ENCODE measurements at regions not wholly inside any gene's neighbourhood (a gene's known extent, or its start where the extent isn't known, plus 50 kb on each side); places are given as distances from the start of the nearest gene placed in this dataset.

DNA sequence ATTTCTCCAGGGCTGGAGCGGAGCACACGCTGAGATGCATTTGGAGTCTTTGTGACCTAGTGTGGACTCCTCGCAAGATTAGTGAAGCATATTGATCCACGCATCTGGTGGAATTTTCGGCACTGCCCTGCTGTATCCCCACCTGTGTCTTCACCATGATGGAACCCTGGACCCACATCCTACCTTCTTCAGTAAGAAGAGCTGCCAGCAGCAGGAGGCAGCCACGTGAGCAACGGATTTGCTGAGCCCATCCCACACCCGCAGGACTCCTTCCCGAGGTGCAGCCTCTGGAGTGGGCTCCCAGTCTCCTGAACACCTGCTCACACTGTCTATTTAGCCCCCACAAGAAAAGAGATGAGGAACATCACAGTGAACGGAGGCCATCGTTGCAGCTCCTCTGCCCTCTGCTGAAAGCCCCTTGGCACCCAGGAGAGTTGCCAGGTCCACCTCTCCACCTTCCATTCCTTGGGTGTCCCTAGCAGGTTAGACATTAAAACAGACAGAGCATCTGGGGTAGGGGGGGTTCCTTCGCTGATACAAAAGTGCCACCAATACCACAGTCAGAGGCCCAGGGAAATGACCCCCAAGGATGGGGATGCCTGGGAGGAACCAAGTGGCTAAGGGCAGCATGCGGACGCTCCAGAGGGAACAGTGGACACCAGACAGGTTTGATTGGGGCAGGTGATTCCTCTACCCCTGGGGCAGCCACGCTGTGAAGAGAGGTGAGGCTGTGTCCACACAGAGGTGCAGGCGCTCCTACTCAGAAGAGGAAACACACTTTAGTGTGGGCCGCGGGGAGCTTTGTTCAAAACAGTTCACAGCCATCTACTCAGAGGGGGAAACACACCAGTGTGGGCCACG, 302.8 kb upstream of the SALL3 start:
- no peak for ATAC-seq (ENCODE audit: low FRiP score)
- TF ChIP-seq, protein P1, sequence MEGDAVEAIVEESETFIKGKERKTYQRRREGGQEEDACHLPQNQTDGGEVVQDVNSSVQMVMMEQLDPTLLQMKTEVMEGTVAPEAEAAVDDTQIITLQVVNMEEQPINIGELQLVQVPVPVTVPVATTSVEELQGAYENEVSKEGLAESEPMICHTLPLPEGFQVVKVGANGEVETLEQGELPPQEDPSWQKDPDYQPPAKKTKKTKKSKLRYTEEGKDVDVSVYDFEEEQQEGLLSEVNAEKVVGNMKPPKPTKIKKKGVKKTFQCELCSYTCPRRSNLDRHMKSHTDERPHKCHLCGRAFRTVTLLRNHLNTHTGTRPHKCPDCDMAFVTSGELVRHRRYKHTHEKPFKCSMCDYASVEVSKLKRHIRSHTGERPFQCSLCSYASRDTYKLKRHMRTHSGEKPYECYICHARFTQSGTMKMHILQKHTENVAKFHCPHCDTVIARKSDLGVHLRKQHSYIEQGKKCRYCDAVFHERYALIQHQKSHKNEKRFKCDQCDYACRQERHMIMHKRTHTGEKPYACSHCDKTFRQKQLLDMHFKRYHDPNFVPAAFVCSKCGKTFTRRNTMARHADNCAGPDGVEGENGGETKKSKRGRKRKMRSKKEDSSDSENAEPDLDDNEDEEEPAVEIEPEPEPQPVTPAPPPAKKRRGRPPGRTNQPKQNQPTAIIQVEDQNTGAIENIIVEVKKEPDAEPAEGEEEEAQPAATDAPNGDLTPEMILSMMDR (IDR thresholded peaks at IDR 0.05) = no peak
- DNase-seq (ENCODE audit: low spot score) = no peak

DNA sequence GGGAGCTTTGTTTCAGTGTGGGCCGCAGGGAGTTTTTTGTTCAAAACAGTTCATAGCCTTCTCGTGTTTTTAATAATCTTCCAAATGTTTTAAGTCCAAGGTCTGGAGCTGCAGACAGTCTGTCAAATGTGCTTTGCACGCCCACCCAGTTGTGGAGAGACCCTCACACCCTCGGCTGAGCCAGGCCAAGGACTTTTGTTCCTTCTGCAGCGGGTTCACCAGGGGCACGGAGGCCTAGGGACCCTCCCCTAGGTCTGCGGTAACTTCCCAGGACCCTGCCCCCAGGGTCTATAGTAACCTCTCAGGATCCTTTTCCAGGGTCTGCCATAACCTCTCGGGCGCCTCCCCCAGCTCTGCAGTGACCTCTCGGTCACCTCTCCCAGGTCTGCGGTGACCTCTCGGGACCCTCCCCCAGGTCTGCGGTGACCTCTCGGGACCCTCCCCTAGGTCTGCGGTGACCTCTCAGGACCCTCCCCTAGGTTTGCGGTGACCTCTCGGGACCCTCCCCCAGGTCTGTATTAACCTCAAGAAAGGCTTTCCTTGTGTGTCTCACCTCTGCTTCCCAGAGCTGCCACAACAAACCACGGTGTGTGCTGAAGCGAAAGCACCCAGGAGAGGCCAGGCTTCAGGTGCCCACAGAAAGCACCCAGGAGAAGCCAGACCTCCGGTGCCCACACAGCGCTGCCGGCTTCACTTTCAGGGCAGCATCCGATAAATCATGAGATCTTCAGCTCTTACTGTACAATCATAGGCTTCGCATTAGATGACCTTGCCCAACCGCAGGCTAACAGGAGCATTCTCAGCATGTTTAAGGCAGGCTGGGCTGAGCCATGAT, 301.9 kb upstream of the SALL3 start:
- ATAC-seq (ENCODE audit: low FRiP score) = no peak

DNA sequence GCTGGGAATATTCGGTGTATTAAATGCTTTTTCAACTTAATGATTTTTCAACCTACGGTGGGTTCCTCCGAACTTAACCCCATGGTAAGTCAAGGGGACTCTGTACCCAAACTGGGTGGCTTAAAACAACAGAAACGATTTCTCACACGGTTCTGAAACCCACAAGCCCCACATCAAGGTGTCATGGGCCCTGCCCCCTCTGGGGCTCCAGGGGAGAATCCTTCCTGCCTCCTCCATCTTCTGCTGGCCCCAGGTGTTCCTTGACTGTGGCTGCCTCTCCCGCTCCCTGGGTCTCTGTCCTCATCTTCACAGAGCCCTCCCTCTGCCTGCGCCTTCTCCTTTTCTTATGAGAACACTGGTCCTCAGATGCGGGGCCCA, 301.3 kb upstream of the SALL3 start:
- DNase-seq (ENCODE audit: low spot score) = no peak
- TF ChIP-seq, protein P1 (IDR thresholded peaks at IDR 0.05) = no peak
- no peak for ATAC-seq (ENCODE audit: low FRiP score)

More for the DNA sequence above, 301.9 kb upstream of the SALL3 start:
- TF ChIP-seq, protein P1 (IDR thresholded peaks at IDR 0.05) = no peak
- no peak for DNase-seq (ENCODE audit: low spot score)

DNA sequence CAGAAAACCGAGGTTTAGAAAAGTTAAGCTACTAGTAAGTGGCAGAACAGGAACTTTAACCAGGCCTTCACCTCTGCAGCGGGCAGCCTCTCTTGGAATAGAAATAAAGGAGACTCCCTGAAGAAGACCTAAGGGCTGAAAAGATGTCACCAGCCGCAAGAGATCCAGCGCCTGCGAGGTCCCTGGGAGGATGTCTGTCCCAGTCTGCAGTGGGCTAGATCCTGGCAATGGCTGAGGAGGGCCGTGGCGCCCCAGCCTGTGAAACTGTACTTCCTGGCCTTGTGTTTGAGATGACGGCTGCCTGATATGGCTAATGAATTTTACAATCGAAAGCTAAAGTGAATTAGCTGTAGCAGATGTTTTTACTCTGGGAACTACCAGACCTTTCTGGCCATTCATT, 300.6 kb upstream of the SALL3 start:
- no peak for ATAC-seq (ENCODE audit: low FRiP score)
- TF ChIP-seq, protein P1 (IDR thresholded peaks at IDR 0.05) = no peak
- DNase-seq (ENCODE audit: low spot score) = no peak

DNA sequence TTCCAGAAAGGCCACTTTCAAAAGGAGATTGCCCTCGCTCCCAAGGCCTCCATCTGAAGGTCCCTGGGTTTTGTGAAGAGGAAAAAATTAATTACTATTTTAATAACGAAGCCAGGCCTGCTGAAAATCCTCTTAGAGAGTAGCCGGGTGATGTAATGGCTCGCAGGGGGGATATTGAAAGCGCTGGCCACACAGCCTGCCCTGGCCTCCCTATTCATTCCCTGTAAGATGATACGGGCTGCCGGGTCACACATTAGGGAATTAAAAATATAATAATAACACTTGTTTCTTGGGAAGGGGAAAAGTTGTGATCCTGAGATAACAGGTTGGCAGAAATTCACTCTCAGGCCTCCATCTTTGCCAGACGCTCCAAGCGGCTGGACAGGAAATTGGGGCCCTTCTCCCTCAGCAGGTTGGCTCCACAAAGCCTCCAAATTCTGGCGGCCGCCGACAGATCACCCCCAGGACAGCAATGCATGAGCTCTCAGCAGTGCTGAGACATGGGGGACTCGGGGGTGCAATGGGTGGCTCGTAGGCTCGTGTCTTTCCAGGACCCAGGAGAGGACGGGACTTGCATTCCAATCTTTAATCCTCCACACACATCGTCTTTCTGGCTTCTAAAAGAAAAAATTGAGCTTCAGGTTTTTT, 299.9 kb upstream of the SALL3 start:
- ATAC-seq (ENCODE audit: low FRiP score) (no peak), DNase-seq (ENCODE audit: low spot score) (no peak)
- TF ChIP-seq, protein P1 (IDR thresholded peaks at IDR 0.05) = no peak

DNA sequence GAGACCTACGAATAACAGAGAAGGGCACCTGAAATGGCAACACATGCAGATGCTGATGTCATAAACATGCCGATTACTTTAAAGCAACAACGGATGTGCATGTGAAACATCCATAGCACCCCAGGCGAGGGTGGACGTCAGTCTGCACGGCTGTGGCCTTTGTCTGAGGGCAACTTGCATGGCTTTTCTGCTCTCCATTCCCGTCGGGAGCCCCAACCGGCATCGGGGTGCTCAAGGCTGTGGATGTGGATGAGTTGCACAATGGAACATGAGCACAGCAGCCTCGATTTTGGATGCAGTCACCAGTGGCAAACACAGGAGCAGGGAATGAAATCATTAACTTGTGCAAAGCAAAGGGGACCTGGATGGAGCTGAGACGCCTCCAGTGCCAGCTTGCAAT, 298.2 kb upstream of the SALL3 start:
- no peak for ATAC-seq (ENCODE audit: low FRiP score)
- DNase-seq (ENCODE audit: low spot score) = no peak
- TF ChIP-seq, protein P1 (IDR thresholded peaks at IDR 0.05) = no peak

All from omental fat pad (tissue), 3 donors.